IgD-negative memory B cell (primary cell): ENCODE measurements at regions not wholly inside any gene's neighbourhood (a gene's known extent, or its start where the extent isn't known, plus 50 kb on each side); places are given as distances from the start of the nearest gene placed in this dataset.

Experiments
- H3K27ac Mint-ChIP-seq, 3 donors: one replicate each; pipeline ENCODE4 v1.8.0; 2020 to 2022; ENCODE audit warnings: mild to moderate bottlenecking in 3 of 3, mixed read lengths in 3 of 3, moderate library complexity in 1 of 3
- H3K27me3 Mint-ChIP-seq: one replicate; pipeline ENCODE4 v1.8.0; 2021; ENCODE audit warnings: mixed read lengths
- H3K36me3 Mint-ChIP-seq: one replicate; pipeline ENCODE4 v1.8.0; 2020; ENCODE audit warnings: mild to moderate bottlenecking, mixed read lengths
- H3K4me1 Mint-ChIP-seq, 3 donors: one replicate each; pipeline ENCODE4 v1.8.0; 2020 to 2022; ENCODE audit warnings: mixed read lengths in 3 of 3, mild to moderate bottlenecking in 1 of 3
- H3K4me3 Mint-ChIP-seq, 4 donors: one replicate each; pipeline ENCODE4 v1.8.0; 2020 to 2022; ENCODE audit warnings: mild to moderate bottlenecking in 4 of 4, mixed read lengths in 4 of 4, moderate library complexity in 3 of 4
- H3K9me3 Mint-ChIP-seq, 3 donors: one replicate each; pipeline ENCODE4 v1.8.0; 2020 to 2021; ENCODE audit warnings: mixed read lengths in 3 of 3, mild to moderate bottlenecking in 1 of 3

DNA sequence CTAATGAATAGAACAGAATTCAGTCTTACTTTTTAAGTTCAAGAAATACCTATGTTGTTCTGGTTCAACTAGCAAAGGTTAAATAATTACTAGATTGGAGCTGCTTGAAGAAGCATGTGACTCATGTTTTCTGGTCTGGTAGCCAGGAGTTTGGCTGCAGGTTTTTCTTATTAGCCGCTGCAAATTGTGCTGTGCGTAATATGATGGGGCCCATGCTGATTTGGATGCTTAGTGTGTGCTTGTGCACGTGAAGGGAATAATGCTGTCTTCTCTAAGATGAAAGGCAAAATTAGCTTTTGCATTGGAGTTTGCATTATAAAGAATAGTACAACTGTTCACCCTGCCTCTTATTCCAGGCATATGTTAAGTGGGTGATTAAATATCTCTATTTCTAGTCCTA lies 219.6 kb downstream of the SNCA start:
- H3K27me3 Mint-ChIP-seq, result peaks cover 3% of the 10 kb centered on the region

DNA sequence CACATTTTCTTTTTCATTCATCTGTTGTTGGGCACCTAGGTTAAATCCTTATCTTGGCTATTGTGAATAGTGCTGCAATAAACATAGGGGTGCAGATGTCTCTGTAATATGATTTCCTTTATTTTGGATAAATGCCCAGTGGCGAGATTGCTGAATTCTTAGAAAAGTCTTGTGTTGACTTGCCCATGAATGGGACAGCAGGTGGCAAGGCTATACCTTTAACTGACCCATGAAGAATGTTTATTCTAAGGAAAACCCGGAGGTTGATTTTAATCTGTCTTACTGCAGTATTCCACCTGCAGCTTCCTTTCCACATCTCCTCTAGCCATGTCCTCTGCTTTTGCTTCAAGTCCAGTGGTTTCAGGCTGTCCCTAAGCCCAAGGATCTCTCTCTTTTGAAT lies 220.6 kb downstream of the SNCA start:
- Mint-ChIP-seq H3K27ac (no peak overlapping the region), H3K4me1 (no peaks in the 10 kb centered on the region), H3K9me3 (peaks cover 0 to 8% (median 0%) of the 10 kb centered on the region in 3 donors), H3K36me3 (no peaks in the 10 kb centered on the region), H3K4me3 (no peak overlapping the region), H3K27me3 (peaks cover 3% of the 10 kb centered on the region)

More for the DNA sequence above, 219.6 kb downstream of the SNCA start:
- Mint-ChIP-seq H3K36me3 (no peaks in the 10 kb centered on the region), H3K4me3 (no peak overlapping the region), H3K4me1 (no peaks in the 10 kb centered on the region), H3K27ac (no peak overlapping the region), H3K9me3 (peaks cover 0 to 8% (median 0%) of the 10 kb centered on the region in 3 donors)

DNA sequence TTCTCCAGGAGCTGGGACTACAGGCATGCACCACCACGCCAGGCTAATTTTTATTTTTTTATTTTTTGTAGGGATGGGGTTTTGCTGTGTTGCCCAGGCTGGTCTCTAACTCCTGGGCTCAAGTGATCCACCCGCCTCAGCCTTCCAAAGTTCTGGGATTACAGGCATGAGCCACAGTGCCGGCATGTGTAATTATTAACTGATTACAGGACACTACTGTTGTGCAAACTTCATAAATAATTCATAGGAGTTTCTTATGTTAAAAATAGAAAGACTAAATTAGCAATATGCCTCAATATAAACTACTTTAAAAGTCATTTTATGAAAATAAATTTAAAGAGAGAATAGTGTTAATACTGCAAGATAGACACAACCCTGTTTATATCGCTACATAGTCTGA lies 221.9 kb downstream of the SNCA start:
- peaks cover 3% of the 10 kb centered on the region for H3K27me3 Mint-ChIP-seq
- H3K4me3 Mint-ChIP-seq, result no peak overlapping the region
- no peak overlapping the region for H3K27ac Mint-ChIP-seq
- no peaks in the 10 kb centered on the region for H3K36me3 Mint-ChIP-seq
- no peaks in the 10 kb centered on the region for H3K4me1 Mint-ChIP-seq
- H3K9me3 Mint-ChIP-seq, result peaks cover 0 to 8% (median 0%) of the 10 kb centered on the region in 3 donors

DNA sequence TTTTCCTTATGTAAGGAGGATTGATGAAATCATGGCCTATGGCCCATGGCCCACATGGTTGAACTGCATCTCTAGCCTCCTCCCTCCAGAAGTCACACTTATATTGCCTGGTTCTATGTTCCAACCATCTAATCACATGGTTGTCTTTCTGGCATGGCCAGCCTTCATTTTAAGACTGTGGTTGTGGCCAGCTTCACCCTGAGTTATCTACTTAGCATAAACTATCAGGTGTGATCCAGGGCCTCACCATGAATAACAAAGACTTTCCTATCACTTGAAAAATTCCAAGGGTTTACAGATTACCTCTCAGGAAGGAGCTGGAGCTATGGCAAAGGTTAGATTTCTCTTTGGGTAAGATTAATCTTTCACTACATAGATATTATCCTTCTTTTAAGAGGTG lies 222.8 kb downstream of the SNCA start:
- H3K36me3 Mint-ChIP-seq, result no peaks in the 10 kb centered on the region
- no peaks in the 10 kb centered on the region for H3K4me1 Mint-ChIP-seq
- no peaks in the 10 kb centered on the region for H3K27me3 Mint-ChIP-seq
- H3K4me3 Mint-ChIP-seq, result no peak overlapping the region
- peaks cover 0 to 8% (median 0%) of the 10 kb centered on the region in 3 donors for H3K9me3 Mint-ChIP-seq
- H3K27ac Mint-ChIP-seq, result no peak overlapping the region

DNA sequence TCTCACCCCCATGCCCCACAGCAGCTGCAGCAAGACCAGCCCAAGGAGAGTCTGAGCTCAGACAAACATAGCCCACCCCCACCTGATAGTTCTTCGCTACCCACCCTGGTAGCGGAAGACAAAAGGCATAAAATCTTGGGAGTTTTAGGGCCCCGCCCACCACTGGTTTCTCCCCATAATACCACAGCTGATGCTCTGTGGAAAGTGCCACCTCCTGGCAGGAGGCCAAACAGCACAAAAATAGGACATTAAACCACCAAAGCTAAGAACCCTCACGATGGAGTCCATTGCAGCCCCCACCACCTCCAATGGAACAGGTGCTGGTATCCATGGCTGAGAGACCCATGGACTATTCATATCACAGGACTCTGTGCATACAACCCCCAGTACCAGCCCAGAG lies 226.7 kb downstream of the SNCA start:
- H3K4me1 Mint-ChIP-seq, result no peaks in the 10 kb centered on the region
- H3K27me3 Mint-ChIP-seq, result no peaks in the 10 kb centered on the region
- H3K9me3 Mint-ChIP-seq, result peaks cover 0 to 8% (median 0%) of the 10 kb centered on the region in 3 donors
- H3K4me3 Mint-ChIP-seq, result no peak overlapping the region
- H3K27ac Mint-ChIP-seq, result no peak overlapping the region
- H3K36me3 Mint-ChIP-seq, result no peaks in the 10 kb centered on the region

DNA sequence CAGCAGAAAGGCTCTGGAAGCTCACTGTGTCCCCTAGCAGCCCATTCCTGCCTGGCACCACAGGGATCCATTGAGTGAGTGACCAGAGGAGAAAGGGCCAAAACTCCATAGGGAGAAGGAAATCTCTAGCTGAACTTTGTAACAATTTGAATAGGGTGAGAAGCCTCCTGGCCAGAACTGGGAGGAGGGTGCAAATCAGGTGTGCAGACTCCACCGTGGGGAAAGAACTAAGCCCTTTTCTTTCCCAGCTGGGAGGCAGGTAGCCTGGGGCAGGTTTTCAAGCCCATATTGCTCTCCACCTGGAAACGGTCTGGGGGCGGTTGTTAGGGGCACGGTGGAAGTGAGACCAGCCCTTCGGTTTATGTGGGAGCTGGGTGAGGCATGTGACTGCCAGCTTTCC lies 227.2 kb downstream of the SNCA start:
- no peaks in the 10 kb centered on the region for H3K27me3 Mint-ChIP-seq
- H3K36me3 Mint-ChIP-seq, result no peaks in the 10 kb centered on the region
- H3K4me1 Mint-ChIP-seq, result no peaks in the 10 kb centered on the region
- H3K9me3 Mint-ChIP-seq, result peaks cover 0 to 8% (median 0%) of the 10 kb centered on the region in 3 donors
- no peak overlapping the region for H3K27ac Mint-ChIP-seq
- no peak overlapping the region for H3K4me3 Mint-ChIP-seq

DNA sequence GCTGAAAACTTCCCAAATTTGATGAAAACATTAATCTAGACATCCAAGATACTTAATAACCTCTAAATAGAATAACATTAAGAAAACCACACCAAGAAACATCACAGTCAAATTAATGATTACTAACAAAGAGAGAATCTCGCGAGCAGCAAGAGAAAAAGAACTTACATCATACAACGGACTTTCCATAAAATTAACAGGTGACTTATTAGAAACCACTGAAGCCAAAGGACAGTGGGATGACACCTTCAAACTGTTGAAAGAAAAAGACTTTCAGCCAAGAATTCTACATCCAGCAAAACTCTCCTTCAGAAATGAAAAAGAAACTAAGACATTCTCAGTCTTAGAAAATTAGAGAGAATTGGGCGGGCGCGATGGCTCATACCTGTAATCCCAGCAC lies 232.0 kb downstream of the SNCA start:
- H3K9me3 Mint-ChIP-seq, result peaks cover 0 to 5% (median 4%) of the 10 kb centered on the region in 3 donors
- H3K27me3 Mint-ChIP-seq, result peaks cover 3% of the 10 kb centered on the region
- no peaks in the 10 kb centered on the region for H3K36me3 Mint-ChIP-seq
- H3K27ac Mint-ChIP-seq, result no peak overlapping the region
- H3K4me1 Mint-ChIP-seq, result no peaks in the 10 kb centered on the region
- no peak overlapping the region for H3K4me3 Mint-ChIP-seq

DNA sequence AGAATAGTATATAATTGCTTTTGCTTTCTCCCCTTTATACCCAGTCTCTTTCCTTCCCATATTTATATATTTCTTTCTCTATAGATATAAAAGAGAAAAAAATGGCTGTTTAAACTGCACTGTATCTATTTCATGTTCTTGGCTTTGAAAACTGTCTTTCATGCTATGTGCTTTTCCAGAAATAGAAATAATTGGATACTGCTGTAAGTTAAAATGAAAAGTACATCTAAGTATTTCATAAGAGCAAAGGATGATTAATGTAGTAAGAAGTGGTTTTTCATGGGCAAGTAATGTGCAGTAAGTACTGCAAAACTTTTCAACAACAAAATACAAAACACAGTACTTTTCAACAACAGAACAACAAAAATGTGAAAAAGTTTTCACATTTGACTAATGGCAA lies 237.9 kb downstream of the SNCA start:
- Mint-ChIP-seq H3K27ac (no peak overlapping the region), H3K9me3 (peaks cover 0 to 4% (median 3%) of the 10 kb centered on the region in 3 donors), H3K4me3 (no peak overlapping the region), H3K4me1 (no peaks in the 10 kb centered on the region), H3K27me3 (peaks cover 3% of the 10 kb centered on the region), H3K36me3 (no peaks in the 10 kb centered on the region)

DNA sequence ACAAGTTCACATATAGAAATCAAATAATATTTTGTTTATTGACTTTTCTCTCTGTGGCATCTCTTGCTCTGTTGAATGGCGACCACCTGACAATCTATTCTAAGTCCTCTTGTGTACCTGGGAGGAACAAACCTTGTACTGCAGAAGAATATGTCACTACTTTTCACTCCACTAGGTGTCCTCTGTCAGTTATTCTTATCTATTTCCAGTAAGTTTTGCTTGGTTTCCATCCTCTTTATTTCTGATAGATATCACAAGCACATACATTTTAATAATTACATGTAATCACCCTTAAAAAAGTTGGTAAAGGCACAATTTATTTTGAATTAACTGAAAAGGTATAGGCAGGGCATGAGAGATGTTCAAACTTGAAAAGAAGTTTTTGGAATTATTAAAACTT lies 238.4 kb downstream of the SNCA start:
- no peaks in the 10 kb centered on the region for H3K36me3 Mint-ChIP-seq
- peaks cover 0 to 3% (median 2%) of the 10 kb centered on the region in 3 donors for H3K9me3 Mint-ChIP-seq
- H3K4me1 Mint-ChIP-seq, result no peaks in the 10 kb centered on the region
- no peak overlapping the region for H3K4me3 Mint-ChIP-seq
- H3K27me3 Mint-ChIP-seq, result peaks cover 2% of the 10 kb centered on the region
- H3K27ac Mint-ChIP-seq, result no peak overlapping the region

DNA sequence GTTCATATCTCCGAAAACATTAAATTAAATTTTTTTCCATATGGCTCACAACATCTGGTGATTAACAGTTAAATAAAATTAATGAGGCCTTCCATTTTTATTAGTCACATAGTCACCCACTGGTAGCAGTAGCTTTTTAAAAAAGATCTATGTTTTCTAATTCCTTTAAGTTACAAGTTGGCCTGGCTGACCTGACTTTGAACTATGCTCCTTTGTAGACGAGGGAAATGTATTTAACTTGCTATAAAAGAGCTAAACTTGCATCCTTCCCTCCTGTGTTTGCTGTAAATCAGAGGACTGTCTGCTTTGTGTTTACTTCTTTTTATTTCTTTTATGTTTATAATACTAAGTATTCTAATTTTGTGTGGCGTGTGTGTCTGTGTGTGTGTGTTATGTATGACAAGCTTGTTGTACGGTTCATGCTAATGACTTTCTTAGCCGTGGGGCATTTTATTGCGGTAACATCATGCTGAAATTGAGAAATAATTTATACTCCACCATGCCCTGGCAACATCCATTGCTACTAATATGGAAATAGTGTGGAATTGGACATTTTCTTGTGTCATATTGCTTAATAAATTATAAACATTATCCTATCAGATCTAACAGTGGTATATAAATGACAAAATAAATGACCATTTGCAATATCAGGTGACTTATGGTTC lies 241.7 kb downstream of the SNCA start:
- no peak overlapping the region for H3K27ac Mint-ChIP-seq
- no peaks in the 10 kb centered on the region for H3K4me1 Mint-ChIP-seq
- no peaks in the 10 kb centered on the region for H3K27me3 Mint-ChIP-seq
- no peak overlapping the region for H3K4me3 Mint-ChIP-seq
- no peaks in the 10 kb centered on the region for H3K36me3 Mint-ChIP-seq
- no peaks in the 10 kb centered on the region for H3K9me3 Mint-ChIP-seq

DNA sequence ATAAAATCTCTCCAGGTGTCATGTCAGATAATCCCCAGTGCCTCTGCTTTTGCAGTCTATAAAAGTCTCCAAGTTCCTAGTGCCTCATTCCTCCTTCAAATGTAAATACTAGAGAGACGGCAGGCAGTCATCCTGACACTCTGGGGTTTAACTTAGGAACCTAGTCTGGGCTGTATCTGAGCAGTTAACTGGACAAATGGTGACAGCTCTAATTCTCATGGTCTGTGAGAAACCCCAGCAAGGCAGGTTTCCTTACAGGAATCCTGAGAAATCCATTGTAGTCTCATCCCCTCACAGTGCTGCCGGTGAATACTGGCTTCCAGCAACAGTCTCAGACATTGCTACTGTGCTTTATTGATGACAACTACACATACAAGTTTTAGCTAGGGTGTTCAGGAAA lies 246.8 kb downstream of the SNCA start:
- H3K4me1 Mint-ChIP-seq, result no peaks in the 10 kb centered on the region
- H3K27ac Mint-ChIP-seq, result no peak overlapping the region

DNA sequence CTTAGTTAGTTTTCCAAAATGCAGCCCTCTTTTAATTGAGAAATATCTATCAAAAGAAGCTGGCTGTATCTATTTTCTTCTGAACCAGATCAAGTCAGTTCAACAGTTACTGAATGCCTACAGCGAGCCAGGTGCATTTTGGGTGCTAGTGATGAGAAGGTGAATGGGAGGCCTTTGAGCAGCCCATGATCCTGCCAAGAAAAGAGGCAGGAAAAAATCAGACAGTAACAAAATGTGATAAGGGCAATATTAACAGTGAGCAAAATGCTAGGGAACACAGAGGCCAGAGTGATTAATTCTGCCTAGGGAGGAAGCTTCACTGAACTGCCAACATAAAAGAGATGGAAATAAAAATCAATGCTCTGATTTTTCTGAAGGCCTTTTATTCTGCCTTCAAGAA lies 248.5 kb downstream of the SNCA start:
- Mint-ChIP-seq H3K36me3 (peaks cover 1% of the 10 kb centered on the region), H3K27me3 (peaks cover 2% of the 10 kb centered on the region), H3K4me3 (no peak overlapping the region), H3K9me3 (no peaks in the 10 kb centered on the region), H3K4me1 (no peaks in the 10 kb centered on the region), H3K27ac (no peak overlapping the region)

More for the DNA sequence above, 246.8 kb downstream of the SNCA start:
- H3K27me3 Mint-ChIP-seq, result no peaks in the 10 kb centered on the region
- H3K9me3 Mint-ChIP-seq, result no peaks in the 10 kb centered on the region
- no peak overlapping the region for H3K4me3 Mint-ChIP-seq
- peaks cover 1% of the 10 kb centered on the region for H3K36me3 Mint-ChIP-seq

DNA sequence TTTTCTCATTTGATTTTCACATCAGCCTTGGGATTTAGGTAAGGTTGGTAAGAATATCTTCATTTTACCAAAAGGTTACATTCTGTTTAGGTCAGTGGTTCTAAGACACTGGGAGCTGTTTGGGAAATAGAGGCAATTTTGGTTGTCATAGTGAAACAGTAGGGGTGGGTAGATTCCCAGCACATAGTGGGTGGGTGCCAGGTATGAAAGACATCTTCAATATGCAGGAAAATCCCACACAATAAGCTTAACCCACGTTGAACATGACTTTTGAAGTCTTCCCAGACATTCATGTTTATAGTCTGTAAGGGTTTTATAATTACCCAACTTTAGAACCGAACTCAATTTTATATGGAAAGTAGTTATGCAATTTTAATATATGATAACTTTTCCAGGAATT lies 249.6 kb downstream of the SNCA start:
- no peak overlapping the region for H3K27ac Mint-ChIP-seq
- H3K9me3 Mint-ChIP-seq, result no peaks in the 10 kb centered on the region
- H3K36me3 Mint-ChIP-seq, result peaks cover 1% of the 10 kb centered on the region
- no peaks in the 10 kb centered on the region for H3K4me1 Mint-ChIP-seq
- H3K4me3 Mint-ChIP-seq, result no peak overlapping the region
- H3K27me3 Mint-ChIP-seq, result peaks cover 4% of the 10 kb centered on the region

DNA sequence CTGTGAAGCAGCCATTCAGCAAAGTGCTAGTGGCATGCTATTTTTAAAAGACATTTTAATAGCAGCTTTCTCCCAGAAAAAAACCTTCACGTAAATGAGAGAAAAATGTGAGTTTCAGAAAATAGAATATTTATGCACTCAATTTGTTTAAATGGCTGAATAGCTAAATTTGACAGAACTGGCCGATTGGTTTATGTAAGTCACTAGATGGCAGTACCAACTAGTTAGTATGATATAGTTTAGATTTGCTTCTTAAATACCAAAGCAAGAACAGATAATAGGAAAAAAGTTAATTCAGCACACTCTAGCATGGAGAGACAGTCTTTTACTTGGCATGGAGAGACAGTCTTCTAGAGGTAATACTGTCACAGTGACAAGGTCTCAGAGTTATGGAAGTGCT lies 250.1 kb downstream of the SNCA start:
- Mint-ChIP-seq H3K4me1 (no peaks in the 10 kb centered on the region), H3K27me3 (peaks cover 6% of the 10 kb centered on the region), H3K4me3 (no peak overlapping the region), H3K27ac (no peak overlapping the region), H3K36me3 (peaks cover 1% of the 10 kb centered on the region), H3K9me3 (peaks cover 0 to 2% (median 0%) of the 10 kb centered on the region in 3 donors)

DNA sequence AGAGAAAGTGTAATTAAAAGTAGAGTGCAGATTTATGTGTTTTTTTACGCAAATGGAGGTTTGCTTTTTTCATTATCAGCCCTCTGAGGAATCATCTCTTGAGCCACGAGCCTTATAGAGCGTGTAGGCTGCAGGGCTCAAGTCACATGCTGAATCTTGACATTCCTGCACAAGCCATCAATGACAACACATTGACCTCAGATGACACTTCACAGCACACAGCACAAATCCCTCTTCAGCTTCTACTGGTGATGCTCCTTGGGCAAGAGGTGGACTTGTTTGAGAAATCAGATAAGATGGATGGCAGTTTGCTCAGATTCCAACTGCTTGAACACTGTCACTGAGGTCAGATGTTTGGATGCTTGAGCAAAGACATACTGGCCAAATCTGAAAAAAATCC lies 250.6 kb downstream of the SNCA start:
- Mint-ChIP-seq H3K27ac (no peak overlapping the region), H3K4me1 (no peaks in the 10 kb centered on the region), H3K27me3 (peaks cover 7% of the 10 kb centered on the region), H3K9me3 (peaks cover 0 to 2% (median 0%) of the 10 kb centered on the region in 3 donors), H3K36me3 (peaks cover 1% of the 10 kb centered on the region), H3K4me3 (no peak overlapping the region)

DNA sequence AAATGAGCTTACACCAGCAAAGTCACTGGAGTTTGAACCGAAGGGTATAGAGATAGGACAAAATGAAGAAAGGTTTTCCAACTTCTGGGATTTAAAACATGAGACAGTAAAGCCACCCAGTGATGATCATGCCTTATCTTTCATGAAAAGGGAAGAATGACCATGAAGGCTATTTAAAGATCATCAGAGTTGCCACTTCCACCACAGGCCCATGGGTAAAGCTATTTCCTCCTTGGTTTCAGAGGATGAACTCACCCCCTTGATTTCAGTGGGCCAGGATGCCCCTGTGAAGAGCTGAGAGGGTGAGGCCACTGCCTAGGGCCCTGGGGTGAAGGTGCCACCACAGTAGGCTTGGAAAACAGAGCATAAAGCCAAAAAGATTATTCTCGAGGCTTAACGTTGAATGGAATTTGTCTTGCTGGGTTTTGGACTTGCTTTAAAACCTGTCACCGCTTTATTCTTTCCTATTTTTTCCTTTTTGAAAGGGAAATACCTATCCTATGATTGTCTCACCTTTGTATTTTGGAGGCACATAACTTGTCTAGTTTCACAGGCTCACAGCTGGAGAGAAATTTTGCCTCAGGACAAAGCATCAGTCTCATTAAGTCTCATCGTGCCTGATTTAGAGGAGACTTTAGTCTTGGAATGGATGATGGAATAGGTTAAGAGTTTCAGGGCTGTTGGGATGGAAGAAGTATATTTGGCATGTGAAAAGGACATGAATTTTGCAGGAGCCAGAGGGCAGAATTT lies 254.0 kb downstream of the SNCA start:
- H3K4me1 Mint-ChIP-seq, result no peaks in the 10 kb centered on the region
- H3K4me3 Mint-ChIP-seq, result no peak overlapping the region
- peaks cover 8% of the 10 kb centered on the region for H3K27me3 Mint-ChIP-seq
- no peaks in the 10 kb centered on the region for H3K36me3 Mint-ChIP-seq
- H3K27ac Mint-ChIP-seq, result no peak overlapping the region
- peaks cover 0 to 2% (median 0%) of the 10 kb centered on the region in 3 donors for H3K9me3 Mint-ChIP-seq
